SK-N-SH (cell line): ENCODE measurements at regions not wholly inside any gene's neighbourhood (a gene's known extent, or its start where the extent isn't known, plus 50 kb on each side); places are given as distances from the start of the nearest gene placed in this dataset.

Experiments
- CTCF ChIA-PET: fragments of 300-600, 350-600 bp; formaldehyde crosslinking; extraction: SDS; loops from one replicate; lab custom pipeline; 2021; lab: Yijun Ruan, JAX
- POLR2A ChIA-PET: fragments of 350-600 bp; sonication (Branson Sonifier 250); formaldehyde crosslinking; extraction: SDS; loops from one replicate; lab custom pipeline; 2020; ENCODE audit warnings: antibody characterized with exemption, inconsistent platforms; lab: Yijun Ruan, JAX
- DNase-seq: peaks from one replicate; pipeline ENCODE4 v3.0.0; 2012
- H2AFZ ChIP-seq: fragments of 200-600 bp; sonication (generic); 2 replicates; pipeline ENCODE4 v1.8.1; 2016; ENCODE audit warnings: antibody characterized with exemption, mild to moderate bottlenecking, low read depth
- H3F3A ChIP-seq: fragments of 200-600 bp; sonication (generic); replicated peaks from 2 replicates; pipeline ENCODE3; 2016; ENCODE audit warnings: antibody characterized with exemption, mild to moderate bottlenecking; ENCODE audit not compliant: insufficient read depth
- H3K27ac ChIP-seq, 2 experiments: fragments of 200-500 bp in 1 of 2; fragments of 200-600 bp in 1 of 2; sonication (Bioruptor generic) in 1 of 2; sonication (generic), shearing (Covaris generic) in 1 of 2; 2 replicates each; pipeline versions ENCODE4 v1.5.1 to v1.6.1; 2014 to 2016; ENCODE audit warnings: low read depth in 2 of 2, inconsistent platforms in 1 of 2, low read length in 1 of 2, mild to moderate bottlenecking in 1 of 2, mixed read lengths in 1 of 2
- H3K27me3 ChIP-seq: fragments of 200-600 bp; sonication (generic), shearing (Covaris generic); 2 replicates; pipeline ENCODE4 v1.6.1; 2016; ENCODE audit warnings: mixed run types; ENCODE audit not compliant: insufficient read depth
- H3K36me3 ChIP-seq, 2 experiments: fragments of 200-500 bp in 1 of 2; fragments of 200-600 bp in 1 of 2; sonication (Bioruptor generic) in 1 of 2; sonication (generic) in 1 of 2; replicated peaks in 1 of 2; 2 replicates each; pipeline versions ENCODE3 to v1.5.1; 2014 to 2016; ENCODE audit warnings: low read length in 1 of 2, mild to moderate bottlenecking in 1 of 2; ENCODE audit not compliant: insufficient read depth in 2 of 2, control insufficient read depth in 1 of 2
- H3K4me1 ChIP-seq, 2 experiments: fragments of 200-500 bp in 1 of 2; fragments of 200-600 bp in 1 of 2; sonication (Bioruptor generic) in 1 of 2; sonication (generic), shearing (Covaris generic) in 1 of 2; 2 replicates each; pipeline versions ENCODE4 v1.5.1 to v1.6.1; 2014 to 2016; ENCODE audit warnings: low read depth in 1 of 2, low read length in 1 of 2, mixed run types in 1 of 2; ENCODE audit not compliant: insufficient read depth in 2 of 2, control insufficient read depth in 1 of 2
- H3K4me2 ChIP-seq: fragments of 200-600 bp; sonication (generic), shearing (Covaris generic); 2 replicates; pipeline ENCODE4 v1.6.1; 2017; ENCODE audit warnings: mixed run types
- H3K4me3 ChIP-seq, 2 experiments: fragments of 200-500 bp in 1 of 2; fragments of 200-600 bp in 1 of 2; sonication (Bioruptor generic) in 1 of 2; sonication (generic), shearing (Covaris generic) in 1 of 2; 2 replicates each; pipeline versions ENCODE4 v1.5.1 to v1.8.1; 2014 to 2016; ENCODE audit warnings: low read depth in 2 of 2, inconsistent platforms in 1 of 2, low read length in 1 of 2, mild to moderate bottlenecking in 1 of 2, mixed read lengths in 1 of 2, moderate library complexity in 1 of 2
- H3K79me2 ChIP-seq: fragments of 200-600 bp; sonication (generic); 2 replicates; pipeline ENCODE4 v1.8.1; 2017; ENCODE audit warnings: mild to moderate bottlenecking; ENCODE audit not compliant: insufficient read depth
- H3K9ac ChIP-seq: fragments of 200-600 bp; sonication (generic); 2 replicates; pipeline ENCODE4 v1.6.1; 2017; ENCODE audit warnings: mixed run types
- H3K9me2 ChIP-seq: fragments of 200-600 bp; sonication (generic); 2 replicates; pipeline ENCODE4 v1.6.1; 2017; ENCODE audit warnings: mixed run types
- H3K9me3 ChIP-seq: fragments of 200-600 bp; sonication (generic); 2 replicates; pipeline ENCODE4 v1.6.1; 2017; ENCODE audit warnings: mixed run types, mild to moderate bottlenecking, moderate library complexity
- H4K20me1 ChIP-seq: fragments of 200-600 bp; sonication (generic); 2 replicates; pipeline ENCODE4 v1.6.1; 2017; ENCODE audit warnings: mild to moderate bottlenecking, mixed run types; ENCODE audit not compliant: insufficient read depth
- CHD2 ChIP-seq: fragments of 150-350 bp; IDR thresholded peaks from 2 replicates; pipeline ENCODE4 v1.6.1; 2018; ENCODE audit warnings: low read length; ENCODE audit not compliant: partially characterized antibody
- EP300 ChIP-seq, 2 experiments: IDR thresholded peaks; 2 replicates each; pipeline versions ENCODE4 v1.4.0 to v1.6.1; 2012; ENCODE audit warnings: borderline replicate concordance in 1 of 2, low read depth in 1 of 2, low read length in 1 of 2
- EZH2phosphoT487 ChIP-seq: fragments of 200-600 bp; sonication (generic); IDR thresholded peaks from 2 replicates; pipeline ENCODE4 v1.6.1; 2017; ENCODE audit warnings: low read depth, mixed run types, mild to moderate bottlenecking, antibody characterized with exemption, moderate library complexity, borderline replicate concordance
- FOSL2 ChIP-seq: IDR thresholded peaks from 2 replicates; pipeline ENCODE4 v1.4.0; 2012; ENCODE audit warnings: low read depth, mild to moderate bottlenecking, moderate library complexity, borderline replicate concordance
- FOXJ3 ChIP-seq: sonication (generic); formaldehyde crosslinking; IDR thresholded peaks from 2 replicates; pipeline ENCODE4 v1.5.1; 2020; ENCODE audit warnings: mild to moderate bottlenecking, missing genetic modification reagents
- GABPA ChIP-seq: IDR thresholded peaks from 2 replicates; pipeline ENCODE4 v1.4.0; 2012; ENCODE audit warnings: low read depth, mild to moderate bottlenecking
- JUND ChIP-seq: IDR thresholded peaks from 2 replicates; pipeline ENCODE4 v1.4.0; 2012
- MXI1 ChIP-seq: IDR thresholded peaks from 2 replicates; pipeline ENCODE4 v1.6.1; 2012; ENCODE audit warnings: mild to moderate bottlenecking, low read depth, low read length, improper control_type of control experiment
- POLR2AphosphoS5 ChIP-seq: IDR thresholded peaks from 2 replicates; pipeline ENCODE4 v1.6.1; 2012; ENCODE audit warnings: low read depth, low read length
- RAD21 ChIP-seq: IDR thresholded peaks from 2 replicates; pipeline ENCODE4 v1.6.1; 2012; ENCODE audit warnings: mild to moderate bottlenecking, low read length
- REST ChIP-seq: IDR thresholded peaks from 2 replicates; pipeline ENCODE4 v1.6.1; 2012; ENCODE audit warnings: mild to moderate bottlenecking, low read depth, low read length, moderate library complexity
- RFX5 ChIP-seq: IDR thresholded peaks from 2 replicates; pipeline ENCODE4 v1.6.1; 2012; ENCODE audit warnings: mild to moderate bottlenecking, improper control_type of control experiment, low read length
- RXRA ChIP-seq: IDR thresholded peaks from 2 replicates; pipeline ENCODE4 v1.4.0; 2012; ENCODE audit warnings: low read depth, mild to moderate bottlenecking, borderline replicate concordance
- SIN3A ChIP-seq: IDR thresholded peaks from 2 replicates; pipeline ENCODE4 v1.6.1; 2012; ENCODE audit warnings: low read depth, mild to moderate bottlenecking, low read length, moderate library complexity, borderline replicate concordance
- SMC3 ChIP-seq: IDR thresholded peaks from 2 replicates; pipeline ENCODE4 v1.6.1; 2012; ENCODE audit warnings: low read depth, low read length, improper control_type of control experiment
- TCF12 ChIP-seq: IDR thresholded peaks from 2 replicates; pipeline ENCODE4 v1.4.0; 2012
- ZBTB33 ChIP-seq: IDR thresholded peaks from 2 replicates; pipeline ENCODE4 v1.4.0; 2012; ENCODE audit warnings: low read depth, borderline replicate concordance
- WGBS: methylation state at CpG from one replicate; pipeline ENCODE4 v1.1.6; 2017; ENCODE audit warnings: low lambda C conversion rate; 5-methylcytosine and 5-hydroxymethylcytosine counted together

- TF ChIP-seq REST = no peak
Observed at GRCh38 chr6:4588581-4588980, 187.6 kb upstream of the CDYL start (continued).

GRCh38 chr6:4588163-4588562, 188.0 kb upstream of the CDYL start:
- Histone ChIP-seq H3K27me3 (peaks cover 4% of the 10 kb centered on the region; the same call in 1 of the 2 replicates), H3F3A (no peaks in the 10 kb centered on the region), H3K4me3 (no peak overlapping the region), H3K9ac (no peak overlapping the region), H4K20me1 (no peaks in the 10 kb centered on the region), H3K79me2 (no peaks in the 10 kb centered on the region), H3K4me2 (no peak overlapping the region), H3K4me1 (no peaks in the 10 kb centered on the region), H3K36me3 (no peaks in the 10 kb centered on the region), H2AFZ (no peak overlapping the region), H3K9me3 (no peaks in the 10 kb centered on the region), H3K9me2 (no peaks in the 10 kb centered on the region), H3K27ac (no peak overlapping the region)
- POLR2A ChIA-PET = no interaction called here
- 16% methylated on average over 5 of the region's 5 CpGs for WGBS
- TF ChIP-seq ZBTB33 (no peak), FOXJ3 (CRISPR knock-in tag) (no peak), SIN3A (no peak), MXI1 (no peak), GABPA (no peak), TCF12 (no peak), REST (no peak), EZH2phosphoT487 (no peak), RXRA (no peak), JUND (no peak), POLR2AphosphoS5 (no peak), RFX5 (no peak), EP300 (IDR thresholded peaks at IDR 0.05; ENCODE audit: borderline replicate concordance in 1 of 2, low read depth in 1 of 2, low read length in 1 of 2) (no peak), RAD21 (no peak), SMC3 (no peak), CHD2 (no peak), FOSL2 (no peak)
- no peak for DNase-seq
- CTCF ChIA-PET = no interaction called here
